Activated CD4-positive, alpha-beta T cell treated with anti-CD3 and anti-CD28 coated beads, Interleukin-2, amount 50 U/mL, for 16 hours (primary cell): ENCODE measurements at regions not wholly inside any gene's neighbourhood (a gene's known extent, or its start where the extent isn't known, plus 50 kb on each side); places are given as distances from the start of the nearest gene placed in this dataset.

Experiments used
- DNase-seq: peaks from one replicate; pipeline ENCODE4 v3.0.0-alpha.2; 2020

DNA sequence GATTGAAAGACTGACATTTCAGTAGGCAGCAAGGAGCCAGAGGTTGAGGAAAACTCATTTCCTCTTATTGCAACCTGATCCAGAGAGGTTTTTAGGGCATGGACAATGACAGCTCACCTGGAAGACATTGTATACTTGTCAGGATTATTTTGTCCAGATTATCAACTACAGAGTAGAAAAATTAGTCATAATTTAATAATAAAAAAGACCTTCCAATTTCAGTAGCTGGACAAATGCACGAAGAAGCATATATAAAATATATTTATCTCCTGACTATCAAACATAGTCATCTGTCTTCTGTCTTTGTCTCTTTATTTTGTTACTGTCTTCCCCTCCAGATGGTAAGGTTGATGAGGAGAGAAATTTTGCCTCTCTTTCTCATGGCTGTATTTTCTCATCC, 330.6 kb upstream of the RAG2 start:
- DNase-seq = no peak

DNA sequence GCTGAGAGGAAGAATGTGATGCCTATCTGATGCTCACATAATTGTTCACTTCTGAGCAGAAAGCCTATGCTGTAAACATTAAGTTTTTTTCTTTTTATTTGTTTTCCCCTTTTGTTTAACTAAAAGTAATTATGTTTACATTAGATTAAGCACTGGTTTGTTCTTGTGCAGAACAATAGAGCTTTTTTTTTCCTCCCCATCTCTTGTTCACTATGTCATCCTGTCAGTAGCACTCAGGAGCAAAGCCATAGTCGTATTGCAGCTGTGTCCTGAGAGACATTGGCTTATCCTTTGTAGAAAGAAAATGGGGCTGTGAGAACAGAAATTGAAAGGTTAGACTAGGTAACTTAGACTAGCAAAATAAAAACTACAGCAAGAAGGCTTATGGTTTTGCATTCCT, 301.8 kb upstream of the RAG2 start:
- no peak for DNase-seq

DNA sequence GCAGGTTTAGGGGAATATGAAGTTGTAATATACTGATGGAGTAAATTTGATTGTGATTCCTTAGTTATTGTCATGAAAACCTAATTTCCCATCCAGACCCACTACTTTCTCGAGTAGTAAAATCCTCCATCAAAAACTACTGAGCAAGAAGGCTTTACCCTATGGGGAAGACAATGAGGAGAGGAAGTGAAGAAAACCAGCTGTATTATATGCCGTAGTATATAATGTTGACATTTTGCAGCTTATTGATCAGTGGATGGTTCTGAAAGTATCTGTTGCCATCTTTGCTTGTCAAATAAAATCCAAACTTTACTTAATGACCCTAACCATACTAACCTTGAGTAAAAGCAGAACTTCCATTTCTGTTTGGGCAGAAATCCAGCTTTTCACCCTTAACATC, 292.8 kb upstream of the RAG2 start:
- no peak for DNase-seq

DNA sequence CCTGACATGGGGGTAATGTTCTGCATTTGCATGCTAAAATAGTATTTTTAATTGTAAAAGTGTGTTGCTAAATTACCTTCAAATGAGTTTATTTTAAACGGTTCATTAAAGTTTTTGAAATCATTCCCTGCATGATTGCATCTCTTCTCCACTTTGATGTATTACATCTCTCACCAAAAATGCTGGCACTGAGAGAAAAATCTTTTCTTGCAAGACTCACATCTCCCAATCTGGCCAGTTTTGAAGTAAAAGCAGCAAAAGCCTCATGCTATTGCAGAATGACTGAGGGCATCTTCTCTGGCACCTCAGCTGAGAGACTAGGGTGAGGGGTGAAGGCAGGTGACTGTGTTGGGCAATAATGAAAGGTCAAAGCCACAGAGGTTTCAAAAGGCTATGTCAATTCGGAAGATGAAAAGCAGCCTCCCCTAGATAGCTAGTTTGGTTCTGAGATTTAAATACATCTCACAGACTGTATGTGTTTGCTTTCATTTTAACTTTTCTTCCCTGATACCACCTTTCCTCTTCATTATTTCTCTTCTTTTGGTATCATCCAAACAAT, 292.2 kb upstream of the RAG2 start:
- DNase-seq = no peak

DNA sequence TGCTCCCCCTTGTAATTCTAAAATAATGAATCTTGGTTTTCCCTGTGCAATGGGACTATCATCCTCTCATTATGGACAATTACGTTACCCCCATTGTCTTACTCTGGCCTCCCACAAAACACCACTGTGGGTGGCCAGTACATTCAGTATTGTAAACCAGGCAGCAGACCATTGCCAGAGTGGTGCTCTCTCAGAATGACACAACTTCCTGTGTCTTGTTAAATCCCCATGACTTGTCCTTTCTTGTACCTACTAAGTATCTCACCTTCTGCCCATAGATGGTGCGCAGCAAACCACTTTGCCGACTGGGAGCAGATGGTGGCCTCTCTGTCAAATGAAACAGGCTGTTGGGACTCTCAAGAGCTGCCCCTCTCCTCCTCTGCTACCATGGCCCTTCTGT, 287.1 kb upstream of the RAG2 start:
- no peak for DNase-seq

DNA sequence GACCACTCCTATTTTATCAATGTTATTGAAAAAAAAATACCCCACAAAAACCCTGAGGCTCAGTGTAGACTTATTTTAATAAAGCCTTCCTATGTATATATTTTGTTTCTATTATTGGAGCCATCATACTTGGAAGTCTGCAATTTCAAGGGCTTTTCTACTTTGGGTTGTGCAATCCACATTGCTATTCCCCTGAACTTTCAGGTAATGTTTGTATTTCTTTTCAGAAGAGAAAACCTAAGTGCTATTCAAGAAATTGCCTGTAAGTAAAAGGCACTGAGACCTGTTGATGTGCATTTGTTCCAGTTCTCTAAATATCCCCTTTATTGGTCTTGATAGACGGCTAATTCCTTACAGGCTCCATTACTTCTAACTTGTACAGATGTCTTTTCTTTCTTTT, 280.7 kb upstream of the RAG2 start:
- DNase-seq = no peak

DNA sequence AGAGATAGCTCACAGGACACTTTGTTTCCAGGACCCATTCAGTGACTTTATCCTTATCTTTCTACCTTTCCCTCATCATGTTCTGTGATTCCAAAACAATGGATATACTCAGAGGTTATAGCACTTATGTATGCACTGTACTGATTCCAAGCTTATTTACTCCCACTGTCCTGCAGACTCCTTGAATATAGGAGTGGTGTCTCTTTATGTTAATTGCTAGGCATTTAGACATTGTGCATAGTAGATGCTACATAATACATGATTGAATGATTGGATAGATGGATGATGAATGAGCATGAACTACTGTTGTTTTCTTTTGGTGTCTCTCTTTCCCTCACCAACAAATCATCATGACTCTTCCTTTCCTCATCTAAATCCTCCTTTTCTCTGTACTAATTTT, 279.1 kb upstream of the RAG2 start:
- DNase-seq = no peak

DNA sequence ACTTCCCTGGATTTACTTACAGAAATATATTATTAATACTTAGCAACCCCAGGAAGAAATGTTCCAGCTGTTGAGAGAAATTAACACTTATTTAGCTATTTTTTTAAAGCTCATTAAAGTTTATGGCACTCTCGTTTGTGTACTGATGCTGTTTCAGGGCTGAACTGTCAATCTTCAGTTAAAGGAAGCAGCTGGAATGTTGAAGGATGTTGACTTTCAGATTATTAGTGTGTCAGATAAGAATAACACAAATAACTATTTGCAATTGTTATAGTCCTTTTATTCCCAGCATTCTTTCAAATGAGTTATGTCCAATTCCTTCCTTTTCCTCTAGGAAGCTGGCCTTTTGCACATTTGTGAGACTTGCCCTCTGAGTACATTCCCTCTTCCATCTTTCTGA, 278.2 kb upstream of the RAG2 start:
- DNase-seq = no peak

DNA sequence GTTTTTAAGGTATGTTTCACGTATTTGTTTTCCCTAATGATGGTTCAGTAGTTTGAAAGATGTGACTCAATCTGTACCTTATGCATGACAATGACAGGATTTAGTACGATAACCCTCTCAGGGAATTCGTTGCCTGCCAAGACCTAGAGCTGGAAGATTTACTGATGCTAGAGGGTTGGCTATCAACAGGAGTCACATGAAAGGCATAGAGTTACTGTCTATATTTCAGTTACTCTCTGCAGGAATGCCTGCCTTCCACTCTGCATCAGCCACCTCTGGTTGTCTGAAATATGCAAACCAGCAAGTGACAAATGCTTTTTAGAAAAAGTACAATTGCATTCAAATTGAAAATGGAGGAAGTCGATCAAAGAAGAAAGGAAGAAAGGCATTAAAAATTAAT, 276.3 kb upstream of the RAG2 start:
- no peak for DNase-seq

DNA sequence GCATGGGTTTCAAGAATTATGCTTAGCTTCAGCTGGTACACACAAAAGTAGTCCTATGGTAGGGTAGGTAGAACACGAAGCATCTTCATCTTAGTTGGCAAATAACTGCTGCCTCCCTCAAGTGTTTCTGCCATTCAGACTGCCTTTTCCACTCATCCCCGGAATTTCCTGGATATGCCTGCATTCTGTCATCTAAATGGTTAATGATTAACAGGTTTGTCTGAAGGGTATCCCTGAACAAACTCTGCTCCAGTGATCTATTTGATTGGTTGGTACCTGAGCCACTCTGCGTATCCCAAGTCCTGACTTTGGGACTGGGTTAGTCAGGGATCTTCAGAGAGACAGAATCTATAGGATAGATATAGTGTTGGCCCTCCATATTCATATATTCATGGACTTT, 272.3 kb upstream of the RAG2 start:
- DNase-seq = no peak

DNA sequence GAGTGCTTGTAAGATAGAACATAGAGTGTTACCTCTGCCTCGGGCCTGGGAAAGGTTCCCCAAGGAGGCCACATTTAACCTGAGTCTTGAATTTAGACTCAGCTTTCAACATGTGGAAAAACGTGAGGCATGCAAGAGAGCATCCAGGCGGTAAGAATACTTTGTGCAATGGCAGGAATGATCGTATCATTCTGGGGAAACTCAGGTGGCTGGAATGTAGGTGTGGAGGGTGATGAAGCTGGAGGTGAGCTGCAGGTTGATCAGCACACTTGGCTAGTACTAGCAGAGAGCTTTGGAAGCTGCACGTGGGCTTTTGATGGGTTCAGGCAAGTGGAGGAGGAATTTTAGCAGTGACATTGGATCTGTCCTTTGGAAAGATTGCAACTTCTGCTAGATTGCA, 270.3 kb upstream of the RAG2 start:
- no peak for DNase-seq

DNA sequence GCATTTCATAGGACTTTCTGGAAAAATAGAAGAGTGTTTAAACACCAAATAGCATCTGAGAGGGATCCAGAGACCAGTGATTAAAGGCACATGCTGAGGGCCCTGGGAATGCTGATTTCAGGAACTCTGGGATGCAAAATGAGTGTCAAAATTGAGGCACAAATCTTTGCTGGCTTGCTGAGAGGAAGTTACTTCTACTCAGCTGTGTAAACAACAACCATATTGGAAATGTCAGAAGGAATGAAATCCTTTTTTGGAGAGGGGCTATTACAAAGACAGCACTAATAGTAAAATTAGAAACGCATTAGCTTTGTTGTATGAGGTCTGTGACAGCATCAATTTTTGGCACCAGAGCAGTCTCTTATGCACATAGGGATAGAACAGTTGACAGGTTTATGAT, 267.8 kb upstream of the RAG2 start:
- no peak for DNase-seq

DNA sequence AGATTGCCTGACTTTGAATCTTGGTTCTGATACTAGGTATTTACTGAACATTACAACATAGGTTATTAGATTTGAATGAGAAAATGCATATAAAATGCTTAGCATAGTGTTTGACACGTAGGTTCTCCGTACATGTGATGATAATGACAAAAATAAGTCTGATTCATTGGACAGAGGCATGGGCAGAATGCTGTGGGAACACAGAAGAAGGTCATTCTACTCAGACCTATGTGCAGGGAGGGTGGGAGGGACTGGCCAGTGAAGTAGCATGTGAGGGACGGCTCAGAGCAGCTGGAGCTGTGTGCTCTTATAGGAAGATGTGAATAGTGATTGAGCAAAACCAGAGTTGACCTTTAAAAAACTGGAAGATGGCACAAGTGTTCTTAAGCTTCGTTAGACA, 256.8 kb upstream of the RAG2 start:
- DNase-seq = no peak

DNA sequence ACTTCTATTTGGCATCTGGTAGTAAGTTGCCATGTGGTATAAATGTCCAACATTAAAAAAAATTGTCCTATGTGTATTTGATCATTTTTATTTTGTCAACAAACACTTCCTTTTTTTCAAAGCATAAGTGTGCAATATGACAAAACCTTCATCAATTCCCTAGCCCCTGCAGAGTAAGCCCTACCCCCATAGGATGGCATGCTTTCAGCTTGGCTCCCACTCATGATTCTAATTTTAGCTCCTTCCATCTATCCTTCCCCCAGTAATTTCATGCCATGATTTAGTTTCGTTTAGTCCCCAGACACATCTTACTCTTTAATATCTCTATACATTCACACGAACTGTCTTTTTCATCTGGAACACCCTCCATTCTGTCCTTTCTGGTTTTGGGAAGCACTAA, 250.6 kb upstream of the RAG2 start:
- no peak for DNase-seq

DNA sequence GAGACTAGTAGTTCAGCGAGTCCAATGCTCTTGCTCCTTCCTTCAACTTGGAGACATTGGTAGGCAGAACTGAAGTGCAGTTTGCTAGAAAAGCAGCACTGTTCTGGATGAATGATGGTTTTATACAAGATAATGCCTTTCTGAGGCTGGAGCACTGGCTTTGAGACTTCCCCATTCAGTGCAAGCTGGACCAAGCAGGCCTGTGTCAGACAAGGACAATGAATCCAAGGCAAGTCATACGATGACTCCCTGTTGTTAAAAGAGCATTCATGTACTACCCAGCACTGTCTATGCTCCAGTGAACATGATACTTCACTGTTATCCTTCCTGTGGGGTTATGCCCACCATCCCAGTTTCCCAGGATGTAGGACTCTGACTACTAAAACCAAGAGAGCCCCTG, 242.3 kb upstream of the RAG2 start:
- no peak for DNase-seq

DNA sequence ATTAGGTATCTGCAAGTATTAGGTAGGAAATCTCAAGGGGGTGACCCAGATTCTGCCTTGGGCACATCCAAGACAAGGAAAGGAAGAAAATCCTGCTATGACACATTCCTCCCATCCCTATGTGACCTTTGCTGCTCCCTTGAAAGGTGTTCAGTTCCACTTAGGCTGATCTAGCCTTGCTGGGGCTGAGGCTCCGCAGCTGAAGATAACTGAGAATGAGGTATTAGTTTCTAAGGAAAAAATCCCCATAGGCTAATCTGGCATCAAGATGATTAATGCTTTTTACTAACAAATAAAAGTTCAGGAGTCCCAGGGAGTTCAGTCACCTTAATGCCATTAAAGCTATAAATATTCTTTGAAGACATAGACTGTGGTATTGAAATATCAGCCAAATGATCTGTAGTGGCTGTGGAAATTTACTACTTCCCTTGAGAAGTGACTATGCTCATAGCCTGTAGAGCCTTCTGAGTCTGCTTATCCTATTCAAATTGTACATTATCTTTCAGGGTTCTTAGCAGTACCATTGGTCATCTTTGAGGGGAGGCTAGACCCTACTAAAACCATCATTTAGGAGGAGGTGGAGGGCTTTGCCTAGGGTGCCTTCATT, 239.9 kb upstream of the RAG2 start:
- no peak for DNase-seq

DNA sequence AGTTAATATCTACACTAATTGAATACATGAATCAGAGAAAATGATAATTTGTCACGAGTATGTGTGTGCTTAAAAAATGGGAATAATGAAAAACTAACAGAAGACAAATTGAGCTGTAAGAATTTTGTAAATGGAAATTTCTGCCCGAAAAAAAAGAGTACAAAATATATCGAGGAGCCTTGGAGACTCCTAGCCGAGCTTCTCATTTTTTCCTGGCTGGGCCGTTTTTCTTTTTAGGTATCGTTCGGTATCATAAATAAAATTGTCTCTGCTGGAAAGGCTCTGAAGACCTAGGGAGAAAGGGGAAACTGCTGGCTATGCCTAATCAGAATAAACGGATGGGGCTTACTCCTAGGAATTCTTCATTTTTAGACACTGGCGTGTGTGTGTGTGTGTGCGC, 227.2 kb upstream of the RAG2 start:
- DNase-seq = no peak

DNA sequence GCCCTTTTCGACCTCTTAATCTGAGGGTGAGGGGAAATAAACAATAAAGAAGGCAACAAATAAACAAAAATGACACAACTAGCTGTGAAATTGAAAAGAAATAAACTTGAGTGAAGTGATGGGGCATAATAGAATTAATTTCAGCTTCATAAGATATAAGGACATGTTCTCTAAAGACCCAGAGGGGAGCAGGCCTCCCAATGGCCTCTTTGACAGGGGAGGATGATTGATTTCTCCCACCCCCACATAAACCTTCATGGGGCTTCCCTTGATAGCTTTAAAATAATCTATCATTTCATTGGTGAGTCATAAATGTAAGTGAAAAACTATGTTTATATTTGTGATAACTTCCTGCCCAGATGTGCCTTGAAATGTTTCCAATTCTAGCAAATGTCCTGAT, 226.3 kb upstream of the RAG2 start:
- DNase-seq = no peak

DNA sequence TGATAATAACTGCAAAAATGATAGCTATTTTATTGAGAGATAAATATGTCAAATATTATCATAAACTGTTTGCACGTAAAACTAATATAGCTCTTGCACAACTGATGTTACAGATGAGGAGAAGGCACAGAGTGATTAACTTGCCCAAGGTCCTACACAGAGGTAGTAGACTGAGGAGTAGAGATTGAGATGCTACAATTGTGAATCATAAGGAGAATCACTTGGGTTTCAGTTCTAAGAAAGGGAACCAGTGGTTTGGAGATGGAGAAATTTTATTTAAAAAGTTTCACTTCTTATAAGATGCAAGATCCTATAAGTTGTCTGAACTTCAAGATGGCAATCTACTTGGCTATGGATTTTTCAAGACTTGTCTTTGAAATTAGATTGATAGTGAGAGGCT, 224.8 kb upstream of the RAG2 start:
- peak; percentile 3 for DNase-seq

DNA sequence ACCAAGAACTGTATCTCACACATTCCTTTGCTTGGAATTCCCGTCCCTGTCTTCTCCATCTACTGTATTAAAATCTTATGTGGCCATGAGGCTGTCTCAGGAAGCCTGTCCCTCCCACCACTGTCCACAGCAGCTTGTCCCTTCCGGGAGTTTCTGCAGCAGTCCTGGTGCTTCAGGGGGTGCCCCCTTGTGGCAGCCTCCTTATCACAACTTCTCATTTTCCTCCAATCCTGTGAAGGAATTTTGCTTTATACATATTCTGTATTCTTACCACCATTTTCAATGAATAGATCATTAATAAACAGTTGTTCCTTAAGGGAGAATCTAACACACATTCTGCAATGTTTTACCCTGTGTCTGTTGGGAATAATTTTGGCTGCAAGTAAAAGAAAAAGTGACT, 220.4 kb upstream of the RAG2 start:
- no peak for DNase-seq

DNA sequence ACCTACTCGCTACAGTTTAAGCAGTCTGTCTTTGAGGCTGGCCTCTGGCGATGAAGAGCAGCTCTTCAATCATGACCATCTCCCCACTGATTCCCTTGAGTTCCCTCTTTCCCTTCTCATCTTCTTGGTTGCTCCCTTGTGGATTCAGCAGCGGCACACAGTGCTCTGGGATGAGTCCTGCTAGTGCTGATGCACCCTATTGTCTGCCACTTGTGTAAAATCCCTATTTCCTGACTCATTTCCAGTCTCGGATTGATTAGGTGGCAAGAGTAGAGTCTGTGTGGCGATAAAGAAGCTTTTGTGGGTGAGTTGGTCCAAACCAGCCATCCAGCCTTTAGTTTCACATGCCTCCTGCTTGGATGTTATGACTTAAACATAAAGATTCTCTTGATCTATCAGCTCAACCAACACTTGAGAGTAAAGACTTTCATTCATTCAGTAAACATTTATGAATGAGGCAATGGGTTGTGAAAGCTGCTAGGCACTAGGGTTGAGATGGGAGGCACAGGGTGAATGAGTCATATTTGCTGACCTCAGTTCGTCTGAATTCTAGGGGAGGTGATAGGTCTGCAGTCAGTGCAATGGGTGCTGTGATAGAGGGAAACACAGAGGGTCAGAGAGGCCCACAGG, 219.4 kb upstream of the RAG2 start:
- DNase-seq = peak; percentile 9

DNA sequence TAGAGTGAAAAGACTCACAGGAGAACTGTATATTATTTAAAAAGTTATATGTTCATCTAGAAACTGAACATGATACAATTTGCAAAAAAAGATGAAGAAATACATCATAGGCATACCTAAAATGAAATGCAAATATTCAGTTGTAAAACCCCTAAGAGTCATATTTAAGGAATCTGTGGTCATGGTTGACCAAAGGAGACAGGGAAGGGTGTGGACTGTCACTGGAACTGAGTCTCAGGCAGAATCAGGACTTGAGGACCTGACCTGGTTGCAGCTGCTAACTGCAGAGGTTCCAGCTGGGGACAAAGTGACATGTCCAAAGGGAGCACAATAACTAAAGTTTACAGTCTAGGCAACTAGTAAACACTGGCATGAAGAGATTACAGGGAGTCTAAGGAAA, 211.3 kb upstream of the RAG2 start:
- no peak for DNase-seq

DNA sequence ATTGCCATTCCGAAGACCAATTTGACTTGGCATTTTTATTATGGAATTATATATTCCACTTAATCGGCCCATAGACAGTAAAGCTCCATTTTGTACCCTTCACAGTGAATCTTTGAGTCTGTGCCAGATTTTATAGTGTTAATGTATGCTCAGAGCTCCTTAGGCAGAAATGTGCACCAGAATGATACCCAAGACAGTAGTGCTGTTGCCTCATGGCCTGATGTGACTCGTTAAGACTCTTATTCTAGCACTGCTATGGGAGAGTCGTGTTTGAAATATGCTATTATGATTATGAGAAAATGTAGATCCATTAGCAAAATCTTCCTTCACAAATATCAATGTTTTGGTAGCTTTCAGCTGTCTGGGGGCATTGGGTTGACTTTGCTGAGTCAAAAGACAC, 209.8 kb upstream of the RAG2 start:
- DNase-seq = no peak

DNA sequence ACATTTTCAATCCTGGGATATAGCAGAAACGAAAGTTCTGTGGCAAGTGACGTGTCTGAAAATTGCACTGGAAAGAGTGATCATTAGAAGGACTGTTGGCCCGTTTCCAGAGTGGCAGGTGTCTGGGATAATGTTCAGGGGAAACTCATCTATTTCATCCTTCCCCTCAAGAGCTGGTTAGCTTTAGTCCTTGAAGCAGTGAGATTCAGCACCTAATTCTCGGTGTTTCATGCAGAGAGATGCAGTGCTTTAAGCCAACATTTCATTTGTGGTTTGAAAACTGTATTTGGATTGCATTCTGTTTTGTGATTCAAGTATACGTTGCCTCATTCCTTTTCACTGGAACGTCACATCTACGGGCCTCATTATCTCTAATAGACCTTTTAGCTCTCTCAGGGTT, 205.0 kb upstream of the RAG2 start:
- no peak for DNase-seq
